Stimulated activated naive CD8-positive, alpha-beta T cell treated with anti-CD3 and anti-CD28 coated beads, Interleukin-15, amount 100 ng/mL, for 72 hours (primary cell): ENCODE measurements at regions not wholly inside any gene's neighbourhood (a gene's known extent, or its start where the extent isn't known, plus 50 kb on each side); places are given as distances from the start of the nearest gene placed in this dataset.
A peak's percentile ranks its signal among the peaks of the same experiment; 100 is the strongest.
"Not testable (repeated sequence)": the region's sequence is repeated elsewhere in the genome, so short reads cannot be mapped to it uniquely, and the experiment has no call there.

ENCODE experiments used
- ATAC-seq: fragments of 150-1000 bp; cut with Tn5 transposase; 2 replicates; pipeline ENCODE4 v1.10.0; 2021; ENCODE audit warnings: mild to moderate bottlenecking, moderate library complexity
- DNase-seq, 2 donors: peaks; one replicate each; pipeline ENCODE4 v3.0.0; 2021 to 2022
- H3K27ac Mint-ChIP-seq, 2 donors: one replicate each; pipeline ENCODE4 v1.8.0; 2022; ENCODE audit warnings: mild to moderate bottlenecking in 2 of 2, mixed read lengths in 2 of 2, moderate library complexity in 2 of 2
- H3K27me3 Mint-ChIP-seq: one replicate; pipeline ENCODE4 v1.8.0; 2022; ENCODE audit warnings: mixed read lengths
- H3K4me1 Mint-ChIP-seq: one replicate; pipeline ENCODE4 v1.8.0; 2022; ENCODE audit warnings: mild to moderate bottlenecking, mixed read lengths
- H3K4me3 Mint-ChIP-seq, 2 donors: one replicate each; pipeline ENCODE4 v1.8.0; 2022; ENCODE audit warnings: mild to moderate bottlenecking in 2 of 2, mixed read lengths in 2 of 2, moderate library complexity in 1 of 2
- H3K9me3 Mint-ChIP-seq, 2 donors: one replicate each; pipeline ENCODE4 v1.8.0; 2022; ENCODE audit warnings: mixed read lengths in 2 of 2

DNA sequence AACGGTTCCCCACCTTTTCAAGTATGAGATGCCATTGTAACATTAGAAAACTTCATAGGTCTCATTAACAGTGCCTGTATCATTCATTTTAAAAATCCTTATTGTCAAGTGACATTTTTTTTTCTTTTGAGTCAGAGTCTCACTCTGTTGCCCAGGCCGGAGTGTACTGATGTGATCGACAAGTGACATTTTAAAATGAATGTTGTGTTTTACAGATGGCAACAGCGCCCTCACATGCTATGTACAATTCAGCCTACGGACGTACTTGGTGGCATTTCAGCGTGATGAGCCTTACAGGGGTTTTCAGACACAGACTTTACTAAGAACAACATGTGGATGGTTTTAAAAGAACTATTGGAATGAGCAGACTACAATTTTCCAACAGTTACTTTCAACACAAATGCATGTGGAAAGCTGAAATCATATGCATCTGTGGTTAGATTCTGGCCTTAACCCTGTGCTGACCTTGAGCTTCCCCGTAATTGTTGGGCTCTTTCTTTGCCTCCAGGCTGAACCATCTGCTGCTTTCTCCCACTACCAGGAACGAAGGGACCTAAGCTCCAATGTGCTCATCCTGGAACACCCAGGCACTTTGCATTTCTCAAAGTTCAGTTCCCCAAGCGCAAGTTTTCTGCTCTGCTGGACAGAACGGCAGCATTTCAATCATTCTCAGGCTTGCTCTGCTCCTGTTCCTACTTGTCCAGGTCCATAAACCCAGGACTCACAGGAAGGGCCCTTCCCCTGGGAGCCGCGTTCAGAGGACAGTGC lies 119.9 kb upstream of the NDUFV2 start:
- no peaks in the 10 kb centered on the region for H3K9me3 Mint-ChIP-seq
- H3K4me1 Mint-ChIP-seq = no peaks in the 10 kb centered on the region
- peaks cover 10% of the 10 kb centered on the region for H3K27me3 Mint-ChIP-seq
- DNase-seq = no peak
- H3K4me3 Mint-ChIP-seq = no peak overlapping the region
- ATAC-seq = no peak
- H3K27ac Mint-ChIP-seq = no peak overlapping the region

DNA sequence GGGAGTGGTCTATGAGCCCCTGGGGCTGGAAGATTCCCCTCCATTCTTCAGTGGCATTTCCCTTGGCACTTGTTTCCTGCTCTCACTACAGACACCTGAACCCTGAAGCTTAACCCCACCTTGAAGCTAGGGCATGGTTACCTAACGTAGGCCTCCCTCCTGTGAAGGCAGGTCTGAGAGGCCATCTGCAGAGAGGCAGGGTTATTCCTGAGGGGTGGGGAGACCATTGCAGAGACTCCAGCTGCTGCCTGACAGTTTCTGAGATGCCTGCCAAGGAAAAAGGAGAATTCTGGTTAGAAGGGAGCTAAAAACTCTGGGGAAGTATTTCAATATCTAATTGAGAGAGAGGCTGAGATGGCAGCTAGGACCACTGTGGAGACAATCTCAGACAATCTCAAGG lies 119.3 kb upstream of the NDUFV2 start:
- Mint-ChIP-seq H3K4me3 (no peak overlapping the region), H3K27ac (no peak overlapping the region), H3K27me3 (peaks cover 11% of the 10 kb centered on the region), H3K9me3 (no peaks in the 10 kb centered on the region), H3K4me1 (no peaks in the 10 kb centered on the region)
- no peak for ATAC-seq
- DNase-seq = no peak

DNA sequence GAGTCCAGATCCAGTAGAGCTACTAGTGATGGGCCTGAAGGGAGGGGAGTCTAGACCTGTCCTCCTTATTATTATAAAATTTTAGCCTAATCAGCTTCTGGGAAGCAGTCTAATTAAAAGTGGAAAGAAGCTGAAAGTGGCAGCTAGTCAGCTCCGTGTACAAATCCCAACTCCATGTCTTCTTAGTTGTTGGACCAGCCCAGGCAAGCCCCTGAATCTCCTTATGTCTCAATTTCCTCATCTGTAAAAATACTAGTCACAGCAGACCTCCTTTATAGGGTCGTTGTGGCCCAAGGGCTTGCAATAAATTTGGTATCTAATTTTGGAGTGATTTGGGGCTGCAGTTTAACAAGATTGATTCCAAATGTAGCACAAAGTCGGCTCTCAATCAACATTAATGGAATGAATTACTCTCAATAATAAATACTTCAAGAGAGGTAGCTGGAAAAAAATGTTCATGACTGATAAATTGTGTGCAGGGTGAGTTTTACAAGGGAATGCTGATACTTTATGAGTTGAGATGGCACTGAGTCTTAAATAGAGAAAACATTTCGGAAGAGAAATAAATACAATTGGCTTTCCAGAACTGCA lies 118.3 kb upstream of the NDUFV2 start:
- no peak for DNase-seq
- Mint-ChIP-seq H3K4me3 (no peak overlapping the region), H3K27ac (no peak overlapping the region), H3K27me3 (peaks cover 17% of the 10 kb centered on the region), H3K4me1 (no peaks in the 10 kb centered on the region), H3K9me3 (no peaks in the 10 kb centered on the region)
- ATAC-seq = no peak

DNA sequence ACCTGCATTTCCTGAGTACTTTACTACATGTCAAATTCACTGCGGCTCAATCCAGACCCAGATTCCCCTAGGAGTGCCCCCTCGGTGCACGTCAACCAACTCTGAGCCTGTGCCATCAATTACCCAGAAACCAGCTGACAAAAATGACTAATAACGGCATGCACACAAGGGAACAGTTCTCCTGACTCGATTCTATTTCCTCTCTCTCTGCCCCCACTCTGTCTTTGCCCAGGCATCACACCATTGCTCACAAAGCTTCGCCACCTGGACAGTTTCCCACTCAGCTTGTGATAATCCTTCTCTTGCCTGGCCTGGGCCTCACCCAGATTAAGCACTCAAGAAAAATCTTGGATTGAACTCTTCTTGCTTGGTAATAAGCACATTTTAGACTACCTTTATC lies 115.3 kb upstream of the NDUFV2 start:
- Mint-ChIP-seq H3K27ac (no peak overlapping the region), H3K4me1 (no peaks in the 10 kb centered on the region), H3K4me3 (no peak overlapping the region), H3K27me3 (peaks cover 31% of the 10 kb centered on the region), H3K9me3 (no peaks in the 10 kb centered on the region)
- ATAC-seq = no peak
- DNase-seq = no peak

DNA sequence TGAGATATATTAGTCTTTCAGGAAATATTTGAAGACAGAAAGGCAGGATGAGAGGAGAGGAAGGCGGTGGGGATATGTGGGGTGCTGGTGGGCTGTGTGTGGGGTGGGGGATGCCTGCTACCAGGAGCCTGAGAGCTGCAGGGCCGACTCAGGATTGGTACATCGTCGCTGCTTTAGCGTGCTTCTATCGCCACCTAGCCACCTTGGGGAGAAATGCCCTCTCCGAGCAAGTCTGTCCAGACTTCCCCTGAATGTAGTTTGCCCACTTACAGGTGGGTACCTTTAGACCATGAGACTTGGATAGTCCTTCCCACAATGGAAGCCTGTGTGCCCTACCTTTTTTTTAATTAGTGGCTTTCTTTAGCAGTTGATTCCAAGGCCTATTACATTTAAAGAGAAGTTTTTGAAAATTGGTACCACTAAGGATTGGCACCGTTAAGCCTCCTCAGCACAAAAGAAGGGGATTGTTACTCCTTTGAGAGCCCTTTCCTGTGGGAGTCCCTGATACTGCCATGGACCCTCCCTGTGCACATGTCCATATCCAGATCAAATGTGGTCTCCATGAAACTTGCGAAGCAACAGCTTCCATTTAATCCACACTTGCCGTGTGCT lies 114.1 kb upstream of the NDUFV2 start:
- Mint-ChIP-seq H3K27me3 (peaks cover 31% of the 10 kb centered on the region), H3K4me1 (no peaks in the 10 kb centered on the region), H3K27ac (no peak overlapping the region), H3K4me3 (no peak overlapping the region), H3K9me3 (no peaks in the 10 kb centered on the region)
- ATAC-seq (peak; percentile 85), DNase-seq (peak; percentile 48 to 50)

DNA sequence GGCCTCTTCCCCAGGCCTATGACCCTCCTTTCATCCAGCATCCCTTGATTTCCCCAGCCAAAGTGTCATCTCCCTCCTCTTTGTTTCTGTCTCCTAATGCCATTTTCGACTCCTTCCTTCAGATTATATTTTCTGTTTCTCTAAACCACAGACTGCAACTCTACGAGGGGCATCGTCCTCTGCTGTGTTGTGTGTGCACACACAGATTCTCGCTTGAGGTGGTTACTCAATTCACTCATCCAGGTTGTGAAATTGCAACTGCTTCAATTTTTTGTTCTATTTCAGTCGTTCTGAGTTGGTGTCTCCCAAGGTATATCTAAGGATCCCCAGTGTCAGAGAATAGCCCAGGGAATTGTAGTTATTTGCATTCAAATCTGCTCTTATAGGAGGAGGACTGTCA lies 113.5 kb upstream of the NDUFV2 start:
- peaks cover 33% of the 10 kb centered on the region for H3K27me3 Mint-ChIP-seq
- H3K4me3 Mint-ChIP-seq = no peak overlapping the region
- ATAC-seq (no peak), DNase-seq (no peak)
- H3K27ac Mint-ChIP-seq = peak overlapping the region in 1 of 2 donors; percentile 55
- no peaks in the 10 kb centered on the region for H3K4me1 Mint-ChIP-seq
- H3K9me3 Mint-ChIP-seq = no peaks in the 10 kb centered on the region

DNA sequence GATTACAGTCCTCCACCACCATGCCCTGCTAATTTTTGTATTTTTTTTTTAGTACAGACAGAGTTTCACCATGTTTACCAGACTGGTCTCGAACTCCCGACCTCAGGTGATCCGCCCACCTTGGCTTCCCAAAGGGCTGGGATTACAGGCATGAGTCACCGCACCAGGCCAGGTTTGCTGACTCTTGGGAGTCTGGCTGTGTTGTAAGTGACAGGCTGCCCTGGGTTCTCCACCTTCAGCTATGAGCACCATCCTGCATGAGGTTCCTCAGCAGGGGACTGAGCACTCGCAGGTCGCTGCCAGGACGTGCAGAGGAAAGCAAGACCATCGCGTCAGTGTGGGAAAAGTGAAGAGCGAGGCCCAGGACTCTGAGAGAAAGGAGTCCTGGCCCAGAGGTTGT lies 112.6 kb upstream of the NDUFV2 start:
- Mint-ChIP-seq H3K9me3 (no peaks in the 10 kb centered on the region), H3K4me1 (no peaks in the 10 kb centered on the region), H3K4me3 (no peak overlapping the region), H3K27me3 (peaks cover 39% of the 10 kb centered on the region), H3K27ac (no peak overlapping the region)
- DNase-seq (no peak), ATAC-seq (no peak)

DNA sequence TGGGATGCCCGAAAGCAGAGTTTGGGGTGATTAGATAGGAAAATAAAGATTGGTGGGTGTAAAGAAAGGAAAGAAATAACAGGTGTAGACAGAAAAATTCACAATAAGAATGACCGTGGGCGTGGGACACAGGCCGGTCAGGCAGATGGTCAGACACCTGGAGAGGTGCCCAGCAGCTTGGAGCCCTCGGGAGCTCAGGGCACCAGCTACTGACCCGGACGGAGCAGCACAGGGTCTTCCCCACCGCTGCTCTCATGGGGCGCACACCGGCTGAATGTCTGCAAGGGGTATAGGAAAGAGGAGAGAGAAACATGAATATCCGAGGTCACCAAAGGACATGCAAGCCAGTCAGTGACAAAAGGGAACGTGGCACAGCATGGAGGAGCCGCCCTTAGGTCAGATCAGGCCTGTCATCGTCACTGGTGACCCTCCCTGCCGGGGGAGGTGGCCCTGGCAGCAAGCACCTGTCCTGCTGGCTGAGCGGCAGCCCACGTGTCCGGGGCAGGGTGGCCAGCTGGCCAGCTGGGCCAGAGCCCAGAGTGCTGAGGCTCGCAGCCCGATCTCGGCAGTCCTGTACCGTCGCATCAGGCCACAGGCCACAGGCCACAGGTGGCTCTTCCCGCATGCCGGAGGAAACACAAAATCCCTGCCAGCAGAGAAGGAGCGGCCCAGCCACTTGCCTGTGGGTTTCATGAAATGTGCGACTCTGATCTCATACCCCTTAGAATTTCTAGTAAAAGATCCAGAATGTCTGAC lies 112.0 kb upstream of the NDUFV2 start:
- Mint-ChIP-seq H3K27me3 (peaks cover 39% of the 10 kb centered on the region), H3K4me1 (no peaks in the 10 kb centered on the region), H3K27ac (no peak overlapping the region), H3K4me3 (no peak overlapping the region), H3K9me3 (no peaks in the 10 kb centered on the region)
- ATAC-seq = no peak
- DNase-seq = no peak

DNA sequence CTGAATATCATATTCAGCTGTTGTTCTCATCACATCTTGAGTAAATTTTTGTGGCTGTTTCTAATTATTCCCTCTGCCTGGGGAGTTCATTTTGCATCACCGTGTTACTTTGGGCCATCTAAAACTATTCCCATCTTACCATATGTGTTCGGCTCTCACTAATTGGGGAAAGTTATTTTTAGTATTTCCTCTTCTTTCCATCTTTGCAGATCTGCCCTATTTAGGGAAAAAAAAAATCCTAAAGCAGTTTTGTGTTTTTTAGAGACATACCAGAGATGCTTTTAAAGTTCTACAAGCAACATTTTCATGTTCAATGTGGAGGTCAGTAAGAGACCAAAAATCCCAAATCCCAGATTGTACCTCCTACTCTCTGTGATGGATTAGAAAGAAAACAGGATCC lies 111.3 kb upstream of the NDUFV2 start:
- Mint-ChIP-seq H3K27ac (no peak overlapping the region), H3K4me3 (no peak overlapping the region), H3K27me3 (peaks cover 39% of the 10 kb centered on the region), H3K4me1 (no peaks in the 10 kb centered on the region), H3K9me3 (no peaks in the 10 kb centered on the region)
- ATAC-seq = no peak
- DNase-seq = no peak

DNA sequence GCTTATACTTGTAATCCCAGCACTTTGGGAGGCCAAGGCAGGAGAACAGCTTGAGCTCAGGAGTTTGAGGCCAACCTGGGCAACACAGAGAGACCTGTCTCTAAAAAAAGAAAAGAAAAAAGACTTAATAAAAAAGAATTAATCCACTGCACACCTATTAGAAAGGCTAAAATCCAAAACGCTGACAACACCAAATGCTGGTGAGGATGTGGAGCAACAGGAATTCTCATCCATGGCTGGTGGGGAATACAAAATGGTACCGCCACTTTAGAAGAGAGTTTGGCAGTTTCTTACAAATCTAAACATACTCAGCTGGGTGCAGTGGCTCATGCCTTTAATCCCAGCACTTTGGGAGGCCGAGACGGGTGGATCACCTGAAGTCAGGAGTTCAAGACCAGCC lies 110.0 kb upstream of the NDUFV2 start:
- not testable (repeated sequence) for H3K27ac Mint-ChIP-seq, DNase-seq, H3K4me1 Mint-ChIP-seq, H3K4me3 Mint-ChIP-seq, ATAC-seq, H3K9me3 Mint-ChIP-seq
- H3K27me3 Mint-ChIP-seq = peaks cover 31% of the 10 kb centered on the region

DNA sequence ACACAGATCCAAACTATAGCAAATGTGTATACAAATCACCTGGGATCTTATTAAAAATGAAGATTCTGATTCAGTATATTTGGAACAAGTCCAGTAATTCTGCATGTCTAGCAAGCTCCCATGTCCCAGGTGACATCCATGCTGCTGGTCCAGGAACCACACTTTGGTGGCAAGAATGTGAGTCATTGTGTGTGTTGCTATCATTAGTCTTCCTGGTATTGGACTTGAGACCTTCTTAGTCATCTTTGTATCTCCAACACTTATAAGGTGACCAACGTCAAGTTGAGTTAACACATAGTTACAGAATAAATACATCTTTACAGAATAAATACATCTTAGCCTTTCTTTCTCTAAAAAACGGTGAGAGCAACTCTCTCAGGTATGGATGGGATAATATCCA lies 107.9 kb upstream of the NDUFV2 start:
- no peak overlapping the region for H3K4me3 Mint-ChIP-seq
- H3K9me3 Mint-ChIP-seq = no peaks in the 10 kb centered on the region
- H3K27ac Mint-ChIP-seq = no peak overlapping the region
- peaks cover 7% of the 10 kb centered on the region for H3K4me1 Mint-ChIP-seq
- H3K27me3 Mint-ChIP-seq = peaks cover 39% of the 10 kb centered on the region
- ATAC-seq (no peak), DNase-seq (no peak)

DNA sequence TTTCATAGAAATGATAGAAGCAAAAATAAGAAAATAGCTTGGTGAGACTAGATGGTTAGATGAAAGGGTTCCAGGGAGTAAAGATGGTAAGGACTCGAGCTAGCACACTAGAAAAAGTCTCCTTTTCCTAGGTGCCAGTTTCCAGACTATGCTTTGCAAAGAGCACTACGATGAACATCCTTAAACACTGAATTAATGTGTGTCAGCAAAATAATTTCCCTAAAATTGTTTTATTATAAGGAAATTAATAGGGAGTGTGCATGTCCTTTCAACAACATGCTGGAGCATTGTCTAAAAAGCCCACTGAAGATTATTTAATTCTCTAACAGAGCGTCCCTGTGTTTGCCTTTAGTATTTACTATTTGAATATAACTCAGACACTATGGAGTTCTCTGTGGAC lies 107.4 kb upstream of the NDUFV2 start:
- no peaks in the 10 kb centered on the region for H3K9me3 Mint-ChIP-seq
- peaks cover 7% of the 10 kb centered on the region for H3K4me1 Mint-ChIP-seq
- no peak for DNase-seq
- ATAC-seq = no peak
- H3K27ac Mint-ChIP-seq = no peak overlapping the region
- peaks cover 36% of the 10 kb centered on the region for H3K27me3 Mint-ChIP-seq
- no peak overlapping the region for H3K4me3 Mint-ChIP-seq

DNA sequence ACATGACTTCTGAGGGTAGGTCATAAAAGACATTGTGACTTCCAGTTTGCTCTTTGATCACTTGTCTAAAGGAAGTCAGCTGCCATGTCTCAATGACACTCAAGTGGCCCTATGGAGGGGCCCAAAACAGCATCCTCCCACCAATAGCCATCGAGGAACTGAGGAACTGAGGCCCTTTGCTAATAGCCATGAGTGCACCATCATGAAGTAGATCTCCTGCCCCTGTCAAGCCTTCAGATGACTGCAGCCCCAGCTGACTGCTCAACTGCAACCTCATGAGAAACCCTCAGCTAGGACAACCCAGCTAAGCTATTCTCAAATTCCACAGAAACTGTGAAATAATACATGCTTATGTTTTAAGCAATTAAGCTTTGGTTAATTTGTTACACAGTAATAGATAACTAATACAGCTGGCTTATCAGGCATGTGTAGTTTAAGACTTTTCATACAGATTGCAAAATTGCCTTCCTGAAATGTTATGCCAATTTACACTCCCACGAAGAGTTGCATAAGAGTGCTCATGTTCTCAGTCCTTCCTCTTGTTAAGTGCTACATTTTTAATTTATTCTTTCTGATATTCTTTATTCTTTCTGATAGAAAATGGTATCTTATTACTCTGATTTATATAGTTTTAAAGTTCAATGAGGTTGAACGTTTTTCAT lies 105.6 kb upstream of the NDUFV2 start:
- ATAC-seq = no peak
- Mint-ChIP-seq H3K27me3 (peaks cover 37% of the 10 kb centered on the region), H3K9me3 (no peaks in the 10 kb centered on the region), H3K4me3 (no peak overlapping the region), H3K4me1 (peaks cover 7% of the 10 kb centered on the region), H3K27ac (no peak overlapping the region)
- DNase-seq = no peak

DNA sequence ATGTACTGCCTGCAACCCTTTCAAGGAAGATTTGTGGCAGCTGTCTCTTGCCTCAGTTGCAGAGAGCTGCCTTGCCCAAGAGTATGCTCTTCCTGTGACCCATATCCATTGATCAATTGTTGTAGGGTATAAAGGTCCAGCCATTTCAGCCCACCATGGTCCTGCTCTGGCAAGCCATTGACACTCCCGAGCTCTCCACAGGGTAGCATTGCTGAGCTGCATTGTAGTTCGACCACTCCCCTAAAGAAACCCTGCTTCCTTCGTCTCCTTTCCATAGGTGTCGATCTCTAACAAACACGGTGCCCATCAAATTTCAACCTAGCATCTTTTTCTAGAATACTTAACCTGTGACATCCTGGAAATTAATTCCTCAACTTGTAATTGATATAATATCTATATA lies 104.9 kb upstream of the NDUFV2 start:
- Mint-ChIP-seq H3K4me1 (peaks cover 7% of the 10 kb centered on the region), H3K27me3 (peaks cover 37% of the 10 kb centered on the region), H3K4me3 (no peak overlapping the region), H3K27ac (no peak overlapping the region), H3K9me3 (no peaks in the 10 kb centered on the region)
- no peak for ATAC-seq
- no peak for DNase-seq

DNA sequence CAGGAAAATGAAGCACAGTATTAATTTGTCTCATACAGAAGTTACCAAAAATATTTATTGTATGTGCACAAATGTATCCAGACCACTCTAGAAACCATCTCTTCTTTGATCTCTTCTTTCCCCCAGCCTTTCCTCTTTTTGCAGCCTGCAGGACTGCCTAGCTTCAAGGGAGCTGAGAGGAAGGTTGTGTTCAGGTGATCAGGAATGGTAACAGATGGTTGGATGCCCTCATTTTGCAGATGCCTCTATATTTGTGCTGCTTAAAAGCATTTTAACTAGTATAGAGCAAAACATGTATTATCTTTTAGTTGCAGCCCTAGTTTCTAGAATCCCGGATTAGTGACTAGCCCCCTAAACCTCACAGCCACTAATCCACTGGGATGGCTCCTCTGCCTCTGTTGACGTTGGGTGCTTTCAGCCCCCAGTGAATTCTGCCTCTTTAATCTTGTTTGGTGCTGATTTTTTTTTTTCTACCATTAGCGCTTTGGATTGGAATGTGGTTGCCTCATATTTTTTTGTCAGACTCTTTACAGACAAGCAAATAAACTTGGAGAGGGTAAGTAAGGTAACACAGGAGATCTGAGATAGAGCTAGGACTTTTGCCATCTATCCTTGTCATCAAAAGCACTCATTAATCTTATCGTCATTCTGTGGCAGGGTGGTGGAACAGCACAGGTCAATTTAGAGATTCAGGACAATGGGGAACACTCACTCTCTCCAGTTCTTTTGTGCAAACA lies 103.8 kb upstream of the NDUFV2 start:
- Mint-ChIP-seq H3K27ac (no peak overlapping the region), H3K4me3 (no peak overlapping the region), H3K9me3 (peaks cover 7 to 8% of the 10 kb centered on the region in 2 donors), H3K27me3 (peaks cover 37% of the 10 kb centered on the region), H3K4me1 (peaks cover 7% of the 10 kb centered on the region)
- ATAC-seq (no peak), DNase-seq (no peak)
